ENCODE measurements at regions not wholly inside any gene's neighbourhood (a gene's known extent, or its start where the extent isn't known, plus 50 kb on each side); places are given as distances from the start of the nearest gene placed in this dataset.

GRCh38 chr7:34501156-34501555 is 156.9 kb upstream of the NPSR1 start:
- H3K9me3 Mint-ChIP-seq, result peaks cover 19% of the 10 kb centered on the region
- peaks cover 5% of the 10 kb centered on the region; the same call in 1 of the 2 replicates for H3K36me3 Mint-ChIP-seq
- POLR2A ChIA-PET, result no interaction called here
- H3K4me1 Mint-ChIP-seq, result peaks cover 19% of the 10 kb centered on the region
- no peak overlapping the region for H3K27ac Mint-ChIP-seq
- CTCF ChIA-PET, result no interaction called here
- no peaks in the 10 kb centered on the region for H3K27me3 Mint-ChIP-seq (ENCODE audit: low read depth)
- H3K4me3 Mint-ChIP-seq, result no peak overlapping the region
- ATAC-seq, result no peak
- TF ChIP-seq, protein P1, sequence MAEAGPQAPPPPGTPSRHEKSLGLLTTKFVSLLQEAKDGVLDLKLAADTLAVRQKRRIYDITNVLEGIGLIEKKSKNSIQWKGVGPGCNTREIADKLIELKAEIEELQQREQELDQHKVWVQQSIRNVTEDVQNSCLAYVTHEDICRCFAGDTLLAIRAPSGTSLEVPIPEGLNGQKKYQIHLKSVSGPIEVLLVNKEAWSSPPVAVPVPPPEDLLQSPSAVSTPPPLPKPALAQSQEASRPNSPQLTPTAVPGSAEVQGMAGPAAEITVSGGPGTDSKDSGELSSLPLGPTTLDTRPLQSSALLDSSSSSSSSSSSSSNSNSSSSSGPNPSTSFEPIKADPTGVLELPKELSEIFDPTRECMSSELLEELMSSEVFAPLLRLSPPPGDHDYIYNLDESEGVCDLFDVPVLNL (CRISPR knock-in tag; IDR thresholded peaks at IDR 0.05; ENCODE audit: borderline replicate concordance, low read depth), result no peak
- TF ChIP-seq, protein P2, sequence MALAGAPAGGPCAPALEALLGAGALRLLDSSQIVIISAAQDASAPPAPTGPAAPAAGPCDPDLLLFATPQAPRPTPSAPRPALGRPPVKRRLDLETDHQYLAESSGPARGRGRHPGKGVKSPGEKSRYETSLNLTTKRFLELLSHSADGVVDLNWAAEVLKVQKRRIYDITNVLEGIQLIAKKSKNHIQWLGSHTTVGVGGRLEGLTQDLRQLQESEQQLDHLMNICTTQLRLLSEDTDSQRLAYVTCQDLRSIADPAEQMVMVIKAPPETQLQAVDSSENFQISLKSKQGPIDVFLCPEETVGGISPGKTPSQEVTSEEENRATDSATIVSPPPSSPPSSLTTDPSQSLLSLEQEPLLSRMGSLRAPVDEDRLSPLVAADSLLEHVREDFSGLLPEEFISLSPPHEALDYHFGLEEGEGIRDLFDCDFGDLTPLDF (CRISPR knock-in tag; IDR thresholded peaks at IDR 0.05), result no peak
- TF ChIP-seq, protein P3, sequence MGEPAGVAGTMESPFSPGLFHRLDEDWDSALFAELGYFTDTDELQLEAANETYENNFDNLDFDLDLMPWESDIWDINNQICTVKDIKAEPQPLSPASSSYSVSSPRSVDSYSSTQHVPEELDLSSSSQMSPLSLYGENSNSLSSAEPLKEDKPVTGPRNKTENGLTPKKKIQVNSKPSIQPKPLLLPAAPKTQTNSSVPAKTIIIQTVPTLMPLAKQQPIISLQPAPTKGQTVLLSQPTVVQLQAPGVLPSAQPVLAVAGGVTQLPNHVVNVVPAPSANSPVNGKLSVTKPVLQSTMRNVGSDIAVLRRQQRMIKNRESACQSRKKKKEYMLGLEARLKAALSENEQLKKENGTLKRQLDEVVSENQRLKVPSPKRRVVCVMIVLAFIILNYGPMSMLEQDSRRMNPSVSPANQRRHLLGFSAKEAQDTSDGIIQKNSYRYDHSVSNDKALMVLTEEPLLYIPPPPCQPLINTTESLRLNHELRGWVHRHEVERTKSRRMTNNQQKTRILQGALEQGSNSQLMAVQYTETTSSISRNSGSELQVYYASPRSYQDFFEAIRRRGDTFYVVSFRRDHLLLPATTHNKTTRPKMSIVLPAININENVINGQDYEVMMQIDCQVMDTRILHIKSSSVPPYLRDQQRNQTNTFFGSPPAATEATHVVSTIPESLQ (CRISPR knock-in tag; IDR thresholded peaks at IDR 0.05), result no peak
- TF ChIP-seq ETV6 (CRISPR knock-in tag; IDR thresholded peaks at IDR 0.05) (no peak), ZNF317 (CRISPR knock-in tag; IDR thresholded peaks at IDR 0.05; ENCODE audit: borderline replicate concordance, low read depth) (no peak), ERG (CRISPR knock-in tag; IDR thresholded peaks at IDR 0.05) (no peak), MYBL2 (CRISPR knock-in tag; IDR thresholded peaks at IDR 0.05) (no peak), HMGA2 (CRISPR knock-in tag; IDR thresholded peaks at IDR 0.05) (no peak), NR2C2 (CRISPR knock-in tag; IDR thresholded peaks at IDR 0.05) (no peak), RELA (CRISPR knock-in tag; IDR thresholded peaks at IDR 0.05; ENCODE audit: borderline replicate concordance) (no peak), CTCF (IDR thresholded peaks at IDR 0.05) (no peak), ZNF232 (CRISPR knock-in tag; IDR thresholded peaks at IDR 0.05) (no peak), RORB (CRISPR knock-in tag; IDR thresholded peaks at IDR 0.05) (no peak)
- TF ChIP-seq, protein P4, sequence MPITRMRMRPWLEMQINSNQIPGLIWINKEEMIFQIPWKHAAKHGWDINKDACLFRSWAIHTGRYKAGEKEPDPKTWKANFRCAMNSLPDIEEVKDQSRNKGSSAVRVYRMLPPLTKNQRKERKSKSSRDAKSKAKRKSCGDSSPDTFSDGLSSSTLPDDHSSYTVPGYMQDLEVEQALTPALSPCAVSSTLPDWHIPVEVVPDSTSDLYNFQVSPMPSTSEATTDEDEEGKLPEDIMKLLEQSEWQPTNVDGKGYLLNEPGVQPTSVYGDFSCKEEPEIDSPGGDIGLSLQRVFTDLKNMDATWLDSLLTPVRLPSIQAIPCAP (CRISPR knock-in tag; IDR thresholded peaks at IDR 0.05), result no peak
- no peak for DNase-seq (ENCODE audit: low spot score)

- no peak for ATAC-seq
- ChIA-PET CTCF (no interaction called here), POLR2A (no interaction called here)
- no peak overlapping the region for H3K27ac Mint-ChIP-seq
- H3K27me3 Mint-ChIP-seq (ENCODE audit: low read depth), result no peaks in the 10 kb centered on the region
- H3K36me3 Mint-ChIP-seq, result peaks cover 14% of the 10 kb centered on the region
- H3K4me3 Mint-ChIP-seq, result no peak overlapping the region
- peaks cover 12% of the 10 kb centered on the region for H3K4me1 Mint-ChIP-seq
- no peak for DNase-seq (ENCODE audit: low spot score)
- H3K9me3 Mint-ChIP-seq, result peaks cover 38% of the 10 kb centered on the region
- TF ChIP-seq PREB (CRISPR knock-in tag; IDR thresholded peaks at IDR 0.05; ENCODE audit: borderline replicate concordance) (no peak), FOXK1 (CRISPR knock-in tag; IDR thresholded peaks at IDR 0.05) (no peak), ATF1 (CRISPR knock-in tag; IDR thresholded peaks at IDR 0.05) (no peak), SP1 (CRISPR knock-in tag; conservative IDR thresholded peaks at IDR 0.05) (no peak), NR2C2 (CRISPR knock-in tag; IDR thresholded peaks at IDR 0.05) (no peak), EMX1 (CRISPR knock-in tag; IDR thresholded peaks at IDR 0.05) (no peak)
- TF ChIP-seq, protein P5, sequence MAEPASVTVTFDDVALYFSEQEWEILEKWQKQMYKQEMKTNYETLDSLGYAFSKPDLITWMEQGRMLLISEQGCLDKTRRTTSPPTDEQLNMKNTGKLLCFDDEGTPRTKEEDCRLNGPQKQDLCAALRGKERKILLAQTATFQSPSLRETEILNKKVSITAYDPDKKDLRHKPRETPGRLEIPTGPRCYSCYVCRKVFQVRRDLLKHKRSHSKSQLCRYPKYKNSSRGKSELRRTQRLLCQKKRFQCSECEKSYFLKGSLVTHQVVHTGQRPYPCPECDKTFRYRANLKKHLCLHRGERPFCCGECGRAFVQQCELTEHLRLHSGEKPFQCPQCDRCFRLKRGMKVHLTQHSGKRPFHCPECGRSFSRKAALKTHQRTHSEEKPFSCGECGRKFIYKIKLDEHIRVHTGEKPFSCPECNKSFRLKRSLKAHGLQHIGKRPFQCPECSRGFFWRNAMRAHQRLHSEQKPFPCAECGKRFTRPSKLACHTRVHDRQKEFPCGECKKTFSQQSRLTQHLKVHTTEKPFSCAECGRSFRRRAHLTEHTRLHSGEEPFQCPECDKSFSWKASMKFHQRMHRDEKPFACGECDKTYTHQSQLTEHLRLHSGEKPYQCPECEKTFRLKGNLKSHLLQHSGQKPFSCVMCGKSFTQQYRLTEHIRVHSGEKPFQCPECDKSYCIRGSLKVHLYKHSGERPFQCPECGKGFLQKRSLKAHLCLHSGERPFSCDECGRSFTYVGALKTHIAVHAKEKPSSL (CRISPR knock-in tag; conservative IDR thresholded peaks at IDR 0.05), result no peak
- TF ChIP-seq, protein P6, sequence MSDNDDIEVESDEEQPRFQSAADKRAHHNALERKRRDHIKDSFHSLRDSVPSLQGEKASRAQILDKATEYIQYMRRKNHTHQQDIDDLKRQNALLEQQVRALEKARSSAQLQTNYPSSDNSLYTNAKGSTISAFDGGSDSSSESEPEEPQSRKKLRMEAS (CRISPR knock-in tag; IDR thresholded peaks at IDR 0.05), result no peak
- TF ChIP-seq, protein P7, sequence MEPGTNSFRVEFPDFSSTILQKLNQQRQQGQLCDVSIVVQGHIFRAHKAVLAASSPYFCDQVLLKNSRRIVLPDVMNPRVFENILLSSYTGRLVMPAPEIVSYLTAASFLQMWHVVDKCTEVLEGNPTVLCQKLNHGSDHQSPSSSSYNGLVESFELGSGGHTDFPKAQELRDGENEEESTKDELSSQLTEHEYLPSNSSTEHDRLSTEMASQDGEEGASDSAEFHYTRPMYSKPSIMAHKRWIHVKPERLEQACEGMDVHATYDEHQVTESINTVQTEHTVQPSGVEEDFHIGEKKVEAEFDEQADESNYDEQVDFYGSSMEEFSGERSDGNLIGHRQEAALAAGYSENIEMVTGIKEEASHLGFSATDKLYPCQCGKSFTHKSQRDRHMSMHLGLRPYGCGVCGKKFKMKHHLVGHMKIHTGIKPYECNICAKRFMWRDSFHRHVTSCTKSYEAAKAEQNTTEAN (CRISPR knock-in tag; IDR thresholded peaks at IDR 0.05), result no peak
Observed at GRCh38 chr7:34507191-34507590, 150.8 kb upstream of the NPSR1 start.
